Vagina (tissue), 2 donors: ENCODE measurements at regions not wholly inside any gene's neighbourhood (a gene's known extent, or its start where the extent isn't known, plus 50 kb on each side); places are given as distances from the start of the nearest gene placed in this dataset.
A peak's percentile ranks its signal among the peaks of the same experiment; 100 is the strongest.

Source experiments
- DNase-seq, 2 donors: peaks; one replicate each; pipeline ENCODE4 v3.0.0-alpha.2; 2017; ENCODE audit errors: extremely low spot score in 2 of 2
- H3K27ac ChIP-seq: fragments of 200-600 bp; sonication (generic); one replicate; pipeline ENCODE4 v1.5.1; 2019
- H3K27me3 ChIP-seq: fragments of 200-600 bp; sonication (generic); one replicate; pipeline ENCODE4 v1.5.1; 2019
- H3K36me3 ChIP-seq, 2 donors: fragments of 200-600 bp; sonication (generic); one replicate each; pipeline ENCODE4 v1.5.1; 2017 to 2019
- H3K4me1 ChIP-seq: fragments of 200-600 bp; sonication (generic); one replicate; pipeline ENCODE4 v1.5.1; 2019
- H3K4me3 ChIP-seq, 2 donors: fragments of 200-600 bp; sonication (generic); 1 replicate in 1 of 2; 2 replicates in 1 of 2; pipeline ENCODE4 v1.5.1; 2016 to 2019
- H3K9me3 ChIP-seq: fragments of 200-600 bp; sonication (generic); one replicate; pipeline ENCODE4 v1.5.1; 2019
- CTCF ChIP-seq, 3 experiments: fragments of 450-650 bp in 2 of 3; fragments of 200-600 bp in 1 of 3; sonication (generic) in 1 of 3; IDR thresholded peaks; one replicate each; pipeline ENCODE4 v1.5.1; 2017 to 2019; ENCODE audit warnings: antibody characterized with exemption in 3 of 3, mild to moderate bottlenecking in 2 of 3, moderate library complexity in 2 of 3
- POLR2A ChIP-seq, 2 donors: fragments of 450-650 bp; IDR thresholded peaks; one replicate each; pipeline ENCODE4 v1.6.1; 2017; ENCODE audit warnings: antibody characterized with exemption in 2 of 2, mild to moderate bottlenecking in 2 of 2, moderate library complexity in 2 of 2
- POLR2AphosphoS5 ChIP-seq, 2 donors: sonication (generic); formaldehyde crosslinking; IDR thresholded peaks; one replicate each; pipeline ENCODE4 v1.9.0; 2017; ENCODE audit warnings: antibody characterized with exemption in 2 of 2, mild to moderate bottlenecking in 2 of 2, low read depth in 1 of 2; ENCODE audit not compliant: insufficient read depth in 1 of 2
- intact Hi-C: fragments of 100-400 bp; cut with DNase I; formaldehyde crosslinking; loops from one replicate; pipeline ENCODE4 v1.15.1; 2023

GRCh38 chr15:68503791-68504680 lies 72.1 kb upstream of the ITGA11 start:
- DNase-seq = peak in 1 of 2 donors; percentile 94
- H3K4me3 ChIP-seq = no peak overlapping the region

GRCh38 chr15:68504681-68505170 lies 72.8 kb upstream of the ITGA11 start:
- Histone ChIP-seq H3K4me1 (peaks cover 8% of the 10 kb centered on the region), H3K36me3 (no peaks in the 10 kb centered on the region), H3K9me3 (no peaks in the 10 kb centered on the region), H3K4me3 (no peak overlapping the region), H3K27ac (no peak overlapping the region), H3K27me3 (no peaks in the 10 kb centered on the region)
- intact Hi-C loops = loop anchor here (10.0 kb wide), 1 partner anchor 1270 kb away; no protein-coding TSS in a partner anchor
- peak in 1 of 2 donors; percentile 25 for DNase-seq
- TF ChIP-seq CTCF (IDR thresholded peaks at IDR 0.05) (no peak), POLR2AphosphoS5 (IDR thresholded peaks at IDR 0.05; ENCODE audit: insufficient read depth in 1 of 2, low read depth in 1 of 2) (no peak), POLR2A (IDR thresholded peaks at IDR 0.05) (no peak)

More at GRCh38 chr15:68503791-68504680, 72.1 kb upstream of the ITGA11 start:
- peaks cover 8% of the 10 kb centered on the region for H3K4me1 ChIP-seq
- no peaks in the 10 kb centered on the region for H3K36me3 ChIP-seq
- H3K9me3 ChIP-seq = no peaks in the 10 kb centered on the region
- H3K27me3 ChIP-seq = no peaks in the 10 kb centered on the region
- no peak for TF ChIP-seq POLR2AphosphoS5 (IDR thresholded peaks at IDR 0.05; ENCODE audit: insufficient read depth in 1 of 2, low read depth in 1 of 2)
- no peak for TF ChIP-seq CTCF (IDR thresholded peaks at IDR 0.05)
- no peak for TF ChIP-seq POLR2A (IDR thresholded peaks at IDR 0.05)
- no peak overlapping the region for H3K27ac ChIP-seq
- intact Hi-C loops = loop anchor here (10.0 kb wide), 1 partner anchor 1269 kb away; no protein-coding TSS in a partner anchor

GRCh38 chr15:68506071-68506470 lies 72.7 kb upstream of the CORO2B start:
- H3K27me3 ChIP-seq = no peaks in the 10 kb centered on the region
- TF ChIP-seq POLR2A (IDR thresholded peaks at IDR 0.05) (no peak), CTCF (IDR thresholded peaks at IDR 0.05) (no peak), POLR2AphosphoS5 (IDR thresholded peaks at IDR 0.05; ENCODE audit: insufficient read depth in 1 of 2, low read depth in 1 of 2) (no peak)
- H3K27ac ChIP-seq = no peak overlapping the region
- peaks cover 5% of the 10 kb centered on the region for H3K4me1 ChIP-seq
- DNase-seq = peak in 1 of 2 donors; percentile 79
- intact Hi-C loops = loop anchor here (10.0 kb wide), 1 partner anchor 1271 kb away; no protein-coding TSS in a partner anchor
- H3K36me3 ChIP-seq = no peaks in the 10 kb centered on the region
- no peaks in the 10 kb centered on the region for H3K9me3 ChIP-seq
- no peak overlapping the region for H3K4me3 ChIP-seq

GRCh38 chr15:68507447-68507846 lies 71.3 kb upstream of the CORO2B start:
- TF ChIP-seq POLR2AphosphoS5 (IDR thresholded peaks at IDR 0.05; ENCODE audit: insufficient read depth in 1 of 2, low read depth in 1 of 2) (no peak), POLR2A (IDR thresholded peaks at IDR 0.05) (no peak), CTCF (IDR thresholded peaks at IDR 0.05) (no peak)
- Histone ChIP-seq H3K36me3 (no peaks in the 10 kb centered on the region), H3K27me3 (no peaks in the 10 kb centered on the region), H3K27ac (no peak overlapping the region), H3K4me1 (peaks cover 7% of the 10 kb centered on the region), H3K4me3 (no peak overlapping the region), H3K9me3 (no peaks in the 10 kb centered on the region)
- intact Hi-C loops = loop anchor here (10.0 kb wide), 1 partner anchor 1273 kb away; no protein-coding TSS in a partner anchor
- DNase-seq = peak; percentile 40 to 77
